ENCODE measurements at regions not wholly inside any gene's neighbourhood (a gene's known extent, or its start where the extent isn't known, plus 50 kb on each side); places are given as distances from the start of the nearest gene placed in this dataset.

- no peak for TF ChIP-seq EP300 (IDR thresholded peaks at IDR 0.05)
- TF ChIP-seq CTCF (IDR thresholded peaks at IDR 0.05) = no peak
Observed at GRCh38 chr4:159705334-159705733, 602.5 kb downstream of the RAPGEF2 start.
